NCI-H345 (cell line): ENCODE measurements at regions not wholly inside any gene's neighbourhood (a gene's known extent, or its start where the extent isn't known, plus 50 kb on each side); places are given as distances from the start of the nearest gene placed in this dataset.

ENCODE experiments used
- DNase-seq: peaks from one replicate; lab custom pipeline; 2025; lab: John Stamatoyannopoulos, UW

DNA sequence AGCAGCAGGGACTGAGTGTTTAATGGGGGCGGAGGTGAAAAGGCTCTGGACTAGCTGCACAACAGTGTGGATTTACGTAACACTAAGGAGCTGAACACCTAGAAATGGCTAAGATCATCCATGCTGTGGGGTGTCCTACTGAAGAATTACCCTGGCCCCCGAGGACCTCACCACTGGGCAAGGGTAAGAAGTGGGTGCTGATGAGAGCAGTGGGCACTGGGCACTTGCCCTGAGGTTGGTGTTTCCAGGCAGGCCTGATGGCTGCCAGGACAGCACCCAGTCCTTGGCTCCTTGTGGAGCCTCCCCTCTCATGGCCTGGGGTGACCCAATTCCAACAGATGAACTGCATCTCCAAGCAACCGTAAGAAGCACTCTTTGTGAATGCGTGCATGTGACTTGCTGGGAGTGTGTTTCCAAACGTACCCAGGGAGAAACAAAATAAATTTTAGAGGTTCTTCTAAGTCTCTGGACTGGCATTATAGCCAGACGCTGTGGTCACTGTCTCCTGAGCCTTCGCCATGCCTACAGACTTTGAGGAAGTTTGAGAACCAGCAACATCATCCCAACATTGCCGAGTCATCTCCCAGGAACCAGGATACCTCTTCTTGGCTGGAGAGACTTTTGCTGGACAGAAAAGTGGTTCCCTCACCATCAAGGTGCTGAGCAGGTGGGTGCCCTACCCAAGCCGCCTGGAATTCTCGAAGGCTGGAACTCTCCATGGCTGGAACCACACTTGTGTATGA is 245.9 kb downstream of the ERMARD start:
- no peak for DNase-seq

DNA sequence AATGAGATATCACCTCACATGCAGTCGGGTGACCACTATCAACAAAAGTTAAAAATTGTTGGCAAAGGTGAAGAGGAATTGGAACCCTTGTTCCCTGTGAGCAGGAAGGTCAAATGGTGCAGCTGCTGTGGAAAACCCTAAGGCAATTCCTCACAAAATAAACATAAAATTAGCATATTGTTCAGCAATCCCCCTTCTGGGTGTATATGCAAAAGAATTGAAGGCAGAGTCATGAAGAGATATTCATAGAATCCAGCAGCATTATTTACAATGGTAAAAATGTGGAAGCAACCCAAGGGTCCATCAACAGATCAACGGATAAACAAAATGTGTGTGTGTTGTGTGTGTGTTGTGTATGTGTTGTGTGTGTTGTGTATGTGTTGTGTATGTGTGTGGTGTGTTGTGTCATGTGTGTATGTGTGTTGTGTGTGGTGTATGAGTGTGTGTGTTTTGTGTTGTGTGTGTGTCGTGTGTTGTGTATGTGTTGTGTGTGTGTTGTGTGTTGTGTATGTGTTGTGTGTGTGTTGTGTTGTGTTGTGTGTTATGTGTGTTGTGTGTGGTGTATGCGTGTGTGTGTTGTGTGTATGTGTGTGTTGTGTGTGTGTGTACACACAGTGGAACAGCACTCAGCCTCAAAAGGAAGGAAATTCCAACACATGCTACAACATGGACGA is 245.1 kb downstream of the ERMARD start:
- DNase-seq = no peak

DNA sequence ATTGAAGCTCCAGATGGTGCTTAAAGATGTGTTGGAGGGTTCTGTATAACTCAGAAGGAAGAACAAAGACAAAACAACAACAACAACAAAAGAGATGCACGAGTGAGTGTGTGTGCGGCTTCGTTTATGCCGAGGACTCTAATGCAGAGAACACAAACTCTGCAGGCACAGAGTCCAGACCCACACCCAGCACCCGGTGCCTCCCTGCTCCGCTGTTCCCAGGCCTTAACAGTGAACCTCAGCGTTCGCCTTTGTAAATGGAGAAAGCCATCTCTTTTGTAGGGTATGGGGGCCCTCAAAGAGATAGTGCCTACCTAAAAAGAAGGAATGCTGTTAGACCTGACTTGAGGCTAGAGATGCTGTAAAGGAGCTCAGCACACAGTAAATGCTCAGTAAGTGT is 243.3 kb downstream of the ERMARD start:
- DNase-seq = no peak

DNA sequence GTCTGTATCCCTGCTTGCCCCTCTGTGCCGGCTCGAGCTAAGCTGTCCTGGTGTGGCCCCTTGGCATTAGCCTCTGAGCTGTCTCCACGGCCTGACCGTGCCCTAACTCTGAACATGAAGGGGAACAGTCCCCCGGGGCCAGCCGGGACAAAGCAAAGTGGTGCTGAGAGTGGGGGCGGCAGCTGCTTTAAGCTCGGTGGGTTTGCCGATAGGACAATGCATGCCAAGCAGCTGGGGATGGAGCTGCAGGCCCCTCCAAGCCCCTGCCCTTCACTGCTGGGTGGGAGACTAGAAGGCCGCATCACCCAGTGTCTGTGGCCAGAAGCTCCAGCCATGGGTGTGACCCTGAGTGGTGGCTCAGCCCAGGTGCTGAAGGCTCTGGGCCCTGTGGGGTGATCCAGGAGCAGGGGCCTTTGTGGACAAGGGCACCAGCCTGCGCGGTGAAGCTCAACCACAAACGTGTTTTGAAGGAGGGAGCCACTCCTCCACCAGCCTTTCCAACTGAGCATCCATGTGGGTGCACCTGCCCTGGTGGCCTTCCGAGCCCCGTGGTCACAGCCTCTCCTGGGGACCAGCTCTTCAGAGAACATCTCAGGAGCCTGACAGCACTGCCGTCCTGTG is 242.5 kb downstream of the ERMARD start:
- no peak for DNase-seq

DNA sequence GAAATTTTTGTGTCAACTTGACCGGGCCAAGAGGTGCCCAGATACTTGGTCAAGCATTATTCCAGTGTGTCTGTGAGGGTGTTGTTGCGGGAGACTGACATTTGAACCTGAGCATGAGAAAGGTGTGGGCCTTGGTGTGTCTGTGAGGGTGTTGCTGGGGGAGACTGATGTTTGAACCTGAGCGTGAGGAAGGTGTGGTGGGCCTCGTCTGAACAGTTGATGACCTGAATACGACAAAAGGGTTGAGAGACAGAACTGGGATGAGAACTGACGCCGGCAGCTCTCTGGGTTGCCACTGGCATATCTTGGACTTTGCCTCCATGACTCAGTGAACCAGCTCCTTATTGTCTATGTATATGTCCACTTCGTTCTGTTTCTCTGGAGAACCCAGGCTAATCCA is 240.5 kb downstream of the ERMARD start:
- no peak for DNase-seq

DNA sequence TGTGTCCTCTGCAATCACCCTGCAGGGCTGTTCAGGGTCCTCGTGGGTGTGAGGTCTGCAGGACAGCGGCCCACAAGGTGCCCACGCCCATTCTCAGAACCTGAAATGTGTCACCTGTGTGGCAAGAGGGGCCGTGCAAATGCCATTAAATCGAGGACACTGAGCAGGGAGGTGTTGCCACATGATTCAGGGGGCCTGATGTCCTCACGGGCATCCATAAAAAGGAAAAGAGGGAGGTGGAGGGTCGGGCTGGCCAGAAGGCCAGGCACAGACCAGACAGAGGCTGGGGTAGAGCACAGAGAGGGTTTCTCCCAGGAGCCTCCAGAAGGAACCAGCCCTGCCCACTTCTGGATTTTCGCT is 239.6 kb downstream of the ERMARD start:
- DNase-seq = no peak

DNA sequence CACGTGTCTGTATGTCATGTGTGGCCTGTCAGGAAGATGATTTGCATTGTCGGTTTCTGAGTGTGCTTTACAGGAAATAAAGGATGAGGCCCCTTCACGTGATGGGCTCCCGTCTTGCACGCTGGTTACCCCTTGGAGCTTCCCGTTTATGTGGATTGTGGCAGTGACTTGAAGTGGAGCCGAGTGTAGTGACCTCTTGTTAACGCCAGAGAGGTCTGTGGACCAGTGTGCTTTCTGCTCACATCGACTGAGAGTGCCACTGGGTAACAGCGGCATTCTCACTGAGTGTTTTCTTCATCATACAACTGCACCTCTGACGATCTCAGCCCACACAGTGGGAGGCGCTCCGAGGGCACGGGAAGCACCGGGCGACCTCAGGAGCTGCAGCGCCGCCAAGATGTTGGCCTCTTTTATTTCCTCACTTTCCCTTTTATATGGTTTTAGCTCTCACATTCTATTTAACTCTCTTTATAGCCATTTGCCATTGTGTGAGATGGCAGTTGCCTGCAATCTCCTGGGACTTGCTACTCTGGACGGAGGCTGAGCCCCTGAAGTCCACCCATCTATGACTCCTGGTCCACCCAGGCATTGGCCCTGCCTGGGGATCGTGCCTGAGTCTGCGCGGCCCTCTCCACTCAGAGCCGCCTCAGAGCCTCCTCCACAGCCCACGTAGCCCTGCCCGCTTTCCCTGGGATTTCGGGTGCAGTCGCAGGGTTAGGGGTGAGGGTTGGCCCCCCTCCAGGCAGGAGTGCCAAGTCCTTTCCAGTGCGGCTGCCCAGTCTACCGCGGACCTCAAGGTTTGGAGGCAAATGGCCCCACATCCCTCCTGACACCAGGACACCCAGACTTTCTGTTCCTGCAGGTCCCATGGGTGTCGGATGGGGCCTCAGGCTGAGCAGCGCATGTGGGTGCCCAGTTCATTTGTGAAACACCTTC is 238.9 kb downstream of the ERMARD start:
- DNase-seq = no peak

DNA sequence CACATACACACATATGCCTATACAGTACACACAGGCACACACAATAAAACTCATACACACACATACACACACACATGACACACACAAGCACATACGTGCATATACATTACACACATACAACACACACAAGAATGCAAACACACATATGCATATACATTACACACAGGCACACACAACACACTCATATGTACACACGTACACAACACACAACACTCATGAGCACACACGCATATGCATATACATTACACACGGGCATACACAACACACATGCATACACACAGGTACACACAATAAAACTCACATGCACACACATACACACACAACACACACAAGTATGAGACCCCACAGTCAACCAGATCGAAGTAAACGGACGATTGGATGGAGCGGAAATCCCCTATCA is 238.2 kb downstream of the ERMARD start:
- DNase-seq = no peak

DNA sequence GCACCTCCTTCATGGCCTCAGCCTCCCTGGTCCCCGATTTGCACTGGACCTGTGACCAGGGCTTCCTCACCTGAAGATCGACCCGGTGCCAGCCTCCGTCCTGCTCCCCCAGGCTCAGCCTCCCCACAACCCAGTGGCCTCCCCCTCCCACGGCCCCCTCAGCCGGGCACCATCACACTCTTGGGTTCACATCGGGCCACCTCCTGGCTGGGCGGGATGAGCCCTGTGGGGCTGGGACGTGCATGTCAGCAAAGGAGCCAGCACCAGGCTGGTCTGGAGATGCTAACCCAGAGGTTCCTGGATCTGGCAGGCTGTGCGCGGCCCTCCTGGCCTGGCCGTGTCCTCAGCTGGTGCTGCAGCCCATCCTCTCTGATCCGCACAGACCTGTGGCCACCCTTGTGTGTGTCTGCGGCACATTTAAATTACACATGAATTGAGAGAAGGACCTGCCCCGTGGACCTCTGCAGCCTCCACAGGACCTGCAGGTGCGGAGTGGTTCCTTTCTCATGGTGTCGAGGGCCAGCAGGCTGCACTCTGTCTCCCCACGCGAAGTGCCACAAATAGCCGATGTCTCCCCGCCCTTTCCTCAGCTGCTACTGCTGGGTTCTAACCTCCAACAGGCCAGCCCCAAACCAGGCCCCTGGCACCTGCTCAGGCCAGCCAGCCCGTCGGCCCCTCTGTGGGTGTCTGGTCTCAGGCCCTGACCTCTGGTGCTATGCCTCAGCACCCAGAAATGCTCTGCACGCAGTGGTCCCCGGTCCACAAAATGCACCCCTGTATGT is 237.5 kb downstream of the ERMARD start:
- no peak for DNase-seq

DNA sequence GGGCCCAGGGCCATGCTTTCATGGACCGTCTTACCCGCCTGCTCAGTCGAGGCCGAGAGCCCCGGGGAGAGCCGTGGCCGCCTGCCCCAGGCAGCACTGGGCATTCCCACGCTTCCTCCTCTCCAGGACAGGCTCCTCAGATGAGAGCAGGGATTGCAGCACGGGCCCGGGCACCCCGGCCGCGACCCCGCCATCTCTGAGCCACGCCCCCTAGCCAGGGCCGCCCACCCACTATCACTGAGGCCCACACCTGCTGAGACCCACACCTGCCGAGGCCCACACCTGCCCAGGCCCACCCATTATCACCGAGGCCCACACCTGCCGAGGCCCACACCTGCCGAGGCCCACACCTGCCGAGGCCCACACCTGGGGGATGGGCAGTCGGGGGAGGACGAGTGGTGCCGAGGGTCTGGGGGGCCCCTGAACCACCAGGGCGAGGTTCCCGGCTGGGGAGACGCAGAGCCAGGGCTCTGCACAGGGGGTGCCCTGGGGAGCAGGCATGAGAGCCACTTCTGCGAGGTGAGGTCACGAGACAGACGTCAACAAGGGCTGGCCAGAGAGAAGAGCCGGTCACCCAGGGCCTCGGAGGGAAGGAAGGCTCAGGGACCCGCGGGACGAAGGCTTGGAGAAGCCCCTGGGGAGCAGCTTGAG is 235.6 kb downstream of the ERMARD start:
- DNase-seq = no peak

DNA sequence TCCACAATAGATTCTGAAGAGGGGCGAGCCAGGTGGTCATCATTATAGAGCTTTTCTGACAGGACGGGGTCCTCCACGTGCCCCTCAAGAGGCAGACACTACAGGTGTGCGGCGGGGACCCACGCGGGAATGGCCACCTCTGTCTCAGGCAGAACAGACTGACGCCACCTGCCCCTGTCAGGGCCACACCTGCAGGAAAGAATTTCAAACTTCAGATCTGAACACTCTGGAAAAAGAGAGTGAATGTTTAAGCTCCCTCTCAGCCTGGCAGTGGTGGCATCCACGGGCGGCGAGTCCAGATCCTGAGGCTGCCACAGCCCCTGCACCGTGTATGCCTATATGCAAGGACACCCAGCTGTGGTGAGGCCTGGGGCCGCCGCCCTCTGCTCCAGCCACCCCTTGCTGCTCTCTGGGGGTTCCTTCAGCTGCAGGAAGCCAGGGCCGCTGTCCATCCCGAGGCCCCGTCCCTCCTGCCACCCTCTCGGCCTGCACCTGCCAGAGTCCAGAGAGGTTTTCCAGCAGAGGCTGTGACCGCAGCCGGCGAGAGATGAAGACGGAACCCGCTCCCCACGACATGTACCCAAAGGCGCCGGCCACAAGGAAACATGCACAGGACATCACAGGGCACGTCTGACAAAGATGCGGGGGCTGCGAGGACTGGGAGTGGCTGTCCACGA is 234.9 kb downstream of the ERMARD start:
- DNase-seq = no peak

DNA sequence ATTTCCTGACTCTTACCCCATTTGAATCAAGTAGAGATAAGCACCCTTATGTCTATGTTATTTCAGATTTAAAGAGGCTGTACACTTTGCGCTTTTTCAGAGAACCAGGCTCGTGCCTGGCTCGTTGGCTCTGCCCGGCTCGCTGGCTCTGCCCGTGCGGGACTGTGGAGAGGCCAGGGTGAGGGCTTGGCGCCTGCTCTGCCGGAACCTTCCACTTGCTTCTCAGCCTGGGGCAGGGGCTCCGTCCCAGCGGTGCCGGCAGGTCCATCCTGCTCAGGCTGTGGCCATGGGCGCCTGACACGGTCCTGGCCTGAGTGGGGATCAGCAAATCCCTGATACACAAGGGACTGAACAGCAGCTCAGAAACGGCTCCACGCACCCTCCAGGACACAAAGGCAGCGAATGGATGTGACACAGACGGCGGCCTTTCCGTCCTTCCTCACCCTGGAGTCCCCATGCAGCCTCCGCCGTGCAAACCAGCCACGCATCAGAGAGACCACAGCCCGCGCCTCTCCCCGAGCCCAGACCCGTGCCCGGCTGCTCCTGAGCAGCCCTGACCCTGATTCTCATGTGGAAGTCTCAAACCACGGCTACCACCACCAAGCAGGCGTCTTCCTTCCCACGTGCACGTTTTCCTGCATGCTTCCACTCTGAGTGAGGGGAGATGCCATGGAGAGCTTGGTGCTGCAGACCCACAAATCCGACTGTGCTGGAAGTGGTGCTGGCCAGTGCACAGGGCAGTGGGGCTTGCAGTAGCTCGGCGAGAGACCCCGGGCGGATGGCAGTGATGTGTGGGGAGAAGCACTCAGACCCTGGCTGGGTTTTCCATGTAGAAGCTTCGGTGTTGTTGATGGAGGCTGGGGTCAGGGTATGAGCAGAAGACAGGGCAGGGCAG is 233.9 kb downstream of the ERMARD start:
- DNase-seq = no peak

DNA sequence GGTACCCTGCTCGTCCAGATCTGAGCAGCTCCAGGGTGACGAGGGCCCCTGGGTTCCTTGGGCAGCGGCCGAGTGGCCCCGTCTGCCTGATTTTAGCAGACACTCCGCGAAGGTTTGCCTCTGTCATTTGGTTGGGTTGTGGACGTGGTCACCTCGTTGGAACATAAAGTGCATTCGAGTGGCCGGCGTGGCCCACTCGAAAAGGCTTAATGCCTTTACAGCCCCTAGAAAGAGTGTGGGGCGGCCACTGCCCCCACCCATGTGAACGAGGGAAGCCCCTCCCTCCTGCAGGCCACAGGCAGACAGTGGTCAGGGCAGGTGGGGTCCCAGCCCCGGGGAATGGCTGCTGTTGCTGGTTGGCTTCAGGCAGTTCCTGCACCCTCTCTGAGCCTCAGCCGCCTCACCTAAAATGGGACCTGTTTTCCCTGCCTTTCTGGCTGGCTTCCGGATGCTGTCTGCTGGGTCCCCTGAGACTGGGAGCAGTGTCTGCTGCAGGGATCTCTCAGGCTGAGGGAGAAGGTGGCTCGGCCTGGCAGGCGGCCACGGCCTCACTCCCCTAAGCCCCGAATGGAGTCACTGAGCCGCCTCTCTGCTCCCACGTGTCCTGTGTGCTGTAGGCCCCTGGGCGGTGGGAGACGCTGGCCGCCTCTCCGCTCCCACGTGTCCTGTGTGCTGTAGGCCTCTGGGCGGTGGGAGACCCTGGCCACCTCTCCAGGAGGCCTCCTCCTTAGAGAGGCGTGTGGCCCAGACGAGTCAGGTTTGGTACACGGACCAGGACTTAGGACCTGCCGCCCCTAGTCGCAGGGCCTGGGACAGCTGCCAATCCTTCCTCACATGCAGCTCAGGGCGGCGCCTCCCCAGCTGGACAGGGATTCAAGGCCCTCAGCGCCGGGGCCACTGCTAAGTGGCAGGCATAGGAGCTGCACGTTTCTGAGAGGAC is 233.0 kb downstream of the ERMARD start:
- DNase-seq = no peak

DNA sequence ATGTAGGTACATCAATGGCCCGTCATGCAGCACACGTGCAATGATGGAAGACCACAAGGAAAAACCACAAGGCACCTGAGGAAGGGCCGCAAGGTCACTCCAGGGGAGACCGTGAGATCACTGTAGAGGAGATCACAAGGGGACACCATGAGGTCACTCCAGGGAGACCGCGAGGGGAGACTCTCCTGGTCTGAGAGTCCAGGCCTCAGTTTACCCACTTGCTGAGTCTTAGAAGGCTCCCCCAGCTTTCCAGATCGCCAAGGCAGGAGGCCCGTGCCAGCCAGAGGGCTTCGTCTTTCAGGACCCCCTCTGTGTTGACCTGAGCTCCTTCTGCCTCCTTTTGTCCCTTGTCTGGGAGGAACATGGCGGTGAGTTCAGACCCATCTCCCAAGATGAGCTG is 232.2 kb downstream of the ERMARD start:
- no peak for DNase-seq

DNA sequence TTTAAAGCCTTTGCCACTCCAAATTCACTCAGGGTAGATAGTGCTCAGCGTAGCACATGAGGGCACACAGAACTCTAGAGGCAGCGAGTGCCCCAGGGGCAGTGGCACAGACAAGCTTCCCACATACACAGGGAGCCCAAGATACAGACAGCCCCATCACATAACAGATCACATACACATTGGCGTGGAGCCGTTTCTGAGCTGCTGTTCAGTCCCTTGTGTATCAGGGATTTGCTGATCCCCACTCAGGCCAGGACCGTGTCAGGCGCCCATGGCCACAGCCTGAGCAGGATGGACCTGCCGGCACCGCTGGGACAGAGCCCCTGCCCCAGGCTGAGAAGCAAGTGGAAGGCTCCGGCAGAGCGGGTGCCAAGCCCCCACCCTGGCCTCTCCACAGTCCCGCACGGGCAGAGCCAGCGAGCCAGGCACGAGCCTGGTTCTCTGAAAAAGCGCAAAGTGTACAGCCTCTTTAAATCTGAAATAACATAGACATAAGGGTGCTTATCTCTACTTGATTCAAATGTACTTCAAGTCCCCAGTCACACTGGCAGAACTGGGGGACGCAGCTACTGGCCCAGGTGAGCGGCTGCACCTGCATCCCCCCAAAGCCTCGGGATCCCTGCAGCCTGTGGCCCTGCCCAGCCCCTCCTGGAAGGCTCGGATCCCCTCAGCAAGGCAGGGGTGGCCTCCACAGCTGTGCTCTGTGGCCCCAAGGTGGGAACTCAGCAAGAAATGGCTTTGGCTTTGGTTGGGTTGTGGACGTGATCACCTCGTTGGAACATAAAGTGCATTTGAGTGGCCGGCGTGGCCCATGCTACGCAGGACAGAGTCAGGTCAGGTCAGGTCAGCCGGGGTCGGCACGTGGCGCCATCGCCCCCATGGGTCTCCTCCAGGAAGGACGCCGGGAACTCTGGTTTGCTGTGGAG is 231.3 kb downstream of the ERMARD start:
- no peak for DNase-seq

DNA sequence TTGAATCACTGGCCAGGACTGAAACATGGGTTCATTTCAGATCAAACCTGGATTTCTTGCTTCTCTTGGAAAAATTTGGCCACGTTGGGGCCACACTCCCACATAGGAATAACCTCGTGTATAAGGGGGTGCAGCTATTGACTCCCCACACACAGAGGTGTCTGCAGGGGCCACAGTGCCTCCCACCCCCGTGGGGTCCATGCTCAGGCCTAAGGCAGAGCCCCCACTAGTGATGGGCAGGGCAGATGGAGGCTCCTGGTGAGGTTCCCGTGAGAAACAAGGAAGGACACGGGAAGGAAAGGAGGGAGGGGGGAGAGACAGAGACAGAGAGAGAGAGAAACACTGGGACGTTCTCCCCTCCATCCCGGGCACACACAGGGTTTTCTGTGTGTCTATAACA is 230.5 kb downstream of the ERMARD start:
- DNase-seq = no peak

DNA sequence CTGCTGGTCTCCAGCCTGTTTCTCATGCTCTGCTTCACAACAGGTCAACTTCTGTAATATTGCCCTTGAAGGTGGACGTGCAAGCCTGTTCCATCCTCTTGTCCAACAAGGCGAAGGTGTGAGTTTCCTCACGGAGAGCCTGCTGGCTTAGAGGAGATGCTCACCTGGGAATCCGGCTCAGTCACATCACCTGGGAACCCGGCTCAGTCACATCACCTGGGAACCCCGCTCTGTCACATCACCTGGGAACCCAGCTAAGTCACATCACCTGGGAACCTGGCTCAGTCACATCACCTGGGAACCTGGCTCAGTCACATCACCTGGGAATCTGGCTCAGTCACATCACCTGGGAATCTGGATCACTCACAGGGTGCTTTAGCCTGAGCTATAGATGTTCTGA is 230.1 kb downstream of the ERMARD start:
- DNase-seq = no peak
